Upper lobe of left lung (tissue), 6 donors: ENCODE measurements at regions not wholly inside any gene's neighbourhood (a gene's known extent, or its start where the extent isn't known, plus 50 kb on each side); places are given as distances from the start of the nearest gene placed in this dataset.

Source experiments
- ATAC-seq, 2 donors: fragments of 200-7000 bp; cut with Tn5 transposase; one replicate each; pipeline ENCODE4 v1.9.1; 2022; ENCODE audit warnings: mild to moderate bottlenecking in 2 of 2, moderate library complexity in 2 of 2; ENCODE audit not compliant: low FRiP score in 2 of 2
- DNase-seq, 2 donors: peaks; one replicate each; pipeline ENCODE4 v3.0.0-alpha.2; 2019 to 2020
- H3K27ac ChIP-seq, 4 donors: fragments of 200-600 bp; sonication (generic); one replicate each; pipeline ENCODE4 v1.5.1; 2016 to 2019
- H3K27me3 ChIP-seq, 4 donors: fragments of 200-600 bp; sonication (generic); one replicate each; pipeline ENCODE4 v1.5.1; 2017 to 2019
- H3K36me3 ChIP-seq, 4 donors: fragments of 200-600 bp; sonication (generic); one replicate each; pipeline ENCODE4 v1.5.1; 2016 to 2019
- H3K4me1 ChIP-seq, 4 donors: fragments of 200-600 bp; sonication (generic); one replicate each; pipeline ENCODE4 v1.5.1; 2018 to 2019
- H3K4me3 ChIP-seq, 4 donors: fragments of 200-600 bp; sonication (generic); one replicate each; pipeline ENCODE4 v1.5.1; 2017 to 2019; ENCODE audit warnings: mild to moderate bottlenecking in 2 of 4, moderate library complexity in 1 of 4
- H3K9me3 ChIP-seq, 4 donors: fragments of 200-600 bp; sonication (generic); one replicate each; pipeline ENCODE4 v1.5.1; 2018 to 2019
- EP300 ChIP-seq, 4 donors: sonication (generic); formaldehyde crosslinking; IDR thresholded peaks; one replicate each; pipeline ENCODE4 v1.5.1; 2017; ENCODE audit warnings: antibody characterized with exemption in 4 of 4, control low read depth in 2 of 4
- POLR2A ChIP-seq, 4 donors: fragments of 450-650 bp; IDR thresholded peaks; one replicate each; pipeline ENCODE4 v1.5.1; 2016 to 2017; ENCODE audit warnings: antibody characterized with exemption in 4 of 4, mild to moderate bottlenecking in 2 of 4
- POLR2AphosphoS5 ChIP-seq, 2 donors: sonication (generic); formaldehyde crosslinking; IDR thresholded peaks; one replicate each; pipeline ENCODE4 v1.5.1; 2017; ENCODE audit warnings: antibody characterized with exemption in 2 of 2
- WGBS, 2 donors: methylation state at CpG; one replicate each; pipeline ENCODE4 v1.1.5; 2017 to 2018; 5-methylcytosine and 5-hydroxymethylcytosine counted together
- TF ChIP-seq, protein P1 (sequence below), 6 experiments: fragments of 450-650 bp in 4 of 6; fragments of 200-600 bp in 2 of 6; sonication (generic) in 2 of 6; IDR thresholded peaks; one replicate each; pipeline ENCODE4 v1.5.1; 2016 to 2019; ENCODE audit warnings: antibody characterized with exemption in 6 of 6
- donor health status: DM: no; HTN: no; CAD: no; lungs with moderate emphysema.
- donor health status: DM: no; HTN: yes; CAD: no; lungs with severe emphysema.

- no peak overlapping the region for H3K27ac ChIP-seq
- no peak overlapping the region for H3K4me3 ChIP-seq
- DNase-seq, result no peak
- ATAC-seq, result peak in 1 of 2 donors; percentile 80
- no peaks in the 10 kb centered on the region for H3K27me3 ChIP-seq
- no peaks in the 10 kb centered on the region for H3K4me1 ChIP-seq
- TF ChIP-seq POLR2AphosphoS5 (IDR thresholded peaks at IDR 0.05), result no peak
- no peak for TF ChIP-seq EP300 (IDR thresholded peaks at IDR 0.05)
- TF ChIP-seq, protein P1, sequence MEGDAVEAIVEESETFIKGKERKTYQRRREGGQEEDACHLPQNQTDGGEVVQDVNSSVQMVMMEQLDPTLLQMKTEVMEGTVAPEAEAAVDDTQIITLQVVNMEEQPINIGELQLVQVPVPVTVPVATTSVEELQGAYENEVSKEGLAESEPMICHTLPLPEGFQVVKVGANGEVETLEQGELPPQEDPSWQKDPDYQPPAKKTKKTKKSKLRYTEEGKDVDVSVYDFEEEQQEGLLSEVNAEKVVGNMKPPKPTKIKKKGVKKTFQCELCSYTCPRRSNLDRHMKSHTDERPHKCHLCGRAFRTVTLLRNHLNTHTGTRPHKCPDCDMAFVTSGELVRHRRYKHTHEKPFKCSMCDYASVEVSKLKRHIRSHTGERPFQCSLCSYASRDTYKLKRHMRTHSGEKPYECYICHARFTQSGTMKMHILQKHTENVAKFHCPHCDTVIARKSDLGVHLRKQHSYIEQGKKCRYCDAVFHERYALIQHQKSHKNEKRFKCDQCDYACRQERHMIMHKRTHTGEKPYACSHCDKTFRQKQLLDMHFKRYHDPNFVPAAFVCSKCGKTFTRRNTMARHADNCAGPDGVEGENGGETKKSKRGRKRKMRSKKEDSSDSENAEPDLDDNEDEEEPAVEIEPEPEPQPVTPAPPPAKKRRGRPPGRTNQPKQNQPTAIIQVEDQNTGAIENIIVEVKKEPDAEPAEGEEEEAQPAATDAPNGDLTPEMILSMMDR (IDR thresholded peaks at IDR 0.05), result no peak
- TF ChIP-seq POLR2A (IDR thresholded peaks at IDR 0.05), result no peak
- 85 to 96% methylated on average over 2 of the region's 2 CpGs for WGBS, 2 donors
- H3K9me3 ChIP-seq, result no peaks in the 10 kb centered on the region
- no peaks in the 10 kb centered on the region for H3K36me3 ChIP-seq
Measured at GRCh38 chr2:23235292-23235691, 149.7 kb upstream of the KLHL29 start.

GRCh38 chr2:23235736-23236135, 149.2 kb upstream of the KLHL29 start:
- DNase-seq (no peak), ATAC-seq (no peak)
- Histone ChIP-seq H3K36me3 (no peaks in the 10 kb centered on the region), H3K27ac (no peak overlapping the region), H3K4me3 (no peak overlapping the region), H3K27me3 (no peaks in the 10 kb centered on the region), H3K4me1 (no peaks in the 10 kb centered on the region), H3K9me3 (no peaks in the 10 kb centered on the region)
- TF ChIP-seq, protein P1 (IDR thresholded peaks at IDR 0.05), result no peak
- TF ChIP-seq EP300 (IDR thresholded peaks at IDR 0.05) (no peak), POLR2A (IDR thresholded peaks at IDR 0.05) (no peak), POLR2AphosphoS5 (IDR thresholded peaks at IDR 0.05) (no peak)
- 54 to 66% methylated on average over 6 of the region's 6 CpGs for WGBS, 2 donors

- TF ChIP-seq, protein P1 (IDR thresholded peaks at IDR 0.05), result no peak
- TF ChIP-seq EP300 (IDR thresholded peaks at IDR 0.05) (no peak), POLR2AphosphoS5 (IDR thresholded peaks at IDR 0.05) (no peak), POLR2A (IDR thresholded peaks at IDR 0.05) (no peak)
- no peak overlapping the region for H3K27ac ChIP-seq
- 91 to 94% methylated on average over 7 of the region's 7 CpGs for WGBS, 2 donors
- H3K27me3 ChIP-seq, result no peaks in the 10 kb centered on the region
- H3K36me3 ChIP-seq, result no peaks in the 10 kb centered on the region
- H3K4me3 ChIP-seq, result no peak overlapping the region
- DNase-seq (no peak), ATAC-seq (no peak)
- no peaks in the 10 kb centered on the region for H3K9me3 ChIP-seq
- H3K4me1 ChIP-seq, result no peaks in the 10 kb centered on the region
Measured at GRCh38 chr2:23237147-23237546, 147.8 kb upstream of the KLHL29 start.

- Histone ChIP-seq H3K36me3 (no peaks in the 10 kb centered on the region), H3K27ac (no peak overlapping the region), H3K4me3 (no peak overlapping the region), H3K4me1 (no peaks in the 10 kb centered on the region), H3K9me3 (no peaks in the 10 kb centered on the region), H3K27me3 (no peaks in the 10 kb centered on the region)
- no peak for ATAC-seq
- TF ChIP-seq EP300 (IDR thresholded peaks at IDR 0.05) (no peak), POLR2A (IDR thresholded peaks at IDR 0.05) (no peak), POLR2AphosphoS5 (IDR thresholded peaks at IDR 0.05) (no peak)
- TF ChIP-seq, protein P1 (IDR thresholded peaks at IDR 0.05), result no peak
- no peak for DNase-seq
- WGBS, 2 donors, result 53 to 73% methylated on average over 4 of the region's 4 CpGs
Measured at GRCh38 chr2:23238011-23238657, 146.8 kb upstream of the KLHL29 start.

DNA sequence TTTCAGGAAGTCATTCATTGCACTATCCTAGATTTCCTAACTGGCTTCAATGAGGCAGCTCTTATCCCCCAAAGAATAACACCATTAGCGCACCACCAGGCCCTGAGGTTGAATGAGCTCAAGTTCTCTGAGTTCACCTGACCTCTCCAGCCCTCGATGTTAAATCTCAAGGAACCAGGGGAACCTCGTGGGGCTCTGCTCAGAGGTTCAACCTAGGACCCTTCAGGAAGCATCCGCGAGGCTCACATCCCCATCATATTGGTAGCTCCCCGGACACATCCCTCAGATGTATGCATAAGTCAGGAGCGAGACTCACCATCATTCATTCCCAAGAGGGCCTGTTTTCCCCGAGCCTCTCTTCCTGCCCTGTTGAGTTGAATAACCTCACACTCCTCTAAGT, 145.6 kb upstream of the KLHL29 start:
- TF ChIP-seq POLR2A (IDR thresholded peaks at IDR 0.05) (no peak), EP300 (IDR thresholded peaks at IDR 0.05) (no peak)
- no peaks in the 10 kb centered on the region for H3K27me3 ChIP-seq
- H3K4me1 ChIP-seq, result no peaks in the 10 kb centered on the region
- H3K9me3 ChIP-seq, result no peaks in the 10 kb centered on the region
- ATAC-seq, result no peak
- no peak for DNase-seq
- no peaks in the 10 kb centered on the region for H3K36me3 ChIP-seq
- 86 to 90% methylated on average over 7 to 8 of the region's 8 CpGs for WGBS, 2 donors
- H3K4me3 ChIP-seq, result no peak overlapping the region
- no peak overlapping the region for H3K27ac ChIP-seq
